ENCODE measurements at regions not wholly inside any gene's neighbourhood (a gene's known extent, or its start where the extent isn't known, plus 50 kb on each side); places are given as distances from the start of the nearest gene placed in this dataset.

DNA sequence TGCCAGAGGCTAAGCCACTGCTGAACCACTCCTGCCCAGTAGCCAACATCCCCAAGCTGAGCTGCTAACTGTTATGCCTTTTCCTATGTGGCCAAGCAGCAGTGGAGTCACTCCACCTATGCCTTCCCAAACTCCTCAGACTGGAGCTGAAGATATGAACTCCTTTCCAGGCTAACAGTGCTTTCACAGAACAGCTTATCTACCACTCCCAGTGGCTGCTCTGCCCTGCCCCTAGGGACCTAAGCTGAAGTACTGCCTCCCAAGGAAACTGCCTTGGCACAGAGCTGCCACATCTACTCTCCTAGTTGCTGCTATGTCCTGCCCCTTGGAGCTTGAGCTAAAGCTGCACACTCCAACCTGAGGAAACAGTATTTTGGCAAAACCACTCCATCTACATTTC lies 275.9 kb downstream of the RBM43 start:
- H4K20me1 ChIP-seq (replicated peaks; ENCODE audit: control insufficient read depth, extremely low read depth, insufficient read depth, low read length): no peaks in the 10 kb centered on the region
- intact Hi-C loops (cut with micrococcal nuclease) (no loop called here), dilution Hi-C loops (cut with MboI; ENCODE audit: extremely low pct_ligation_motif_present, low sequenced_read_pairs) (no loop called here)
- no peak overlapping the region for H3K9ac ChIP-seq (replicated peaks; ENCODE audit: extremely low read depth, insufficient read depth, low read length)
- DNase-seq (ENCODE audit: low read depth, low spot score) (no peak), FAIRE-seq (no peak)
- no peaks in the 10 kb centered on the region for H3K4me1 ChIP-seq (ENCODE audit: control insufficient read depth, extremely low read depth, insufficient read depth, low read length)
- no peaks in the 10 kb centered on the region for H3K36me3 ChIP-seq (ENCODE audit: control insufficient read depth in 2 of 2, extremely low read depth in 1 of 2, insufficient read depth in 2 of 2, low read length in 2 of 2)
- no TSS peak for BruUV-seq (replicated peaks)
- H3K9me3 ChIP-seq (replicated peaks; ENCODE audit: control insufficient read depth, insufficient read depth, low read length): no peaks in the 10 kb centered on the region
- no peak overlapping the region for H2AFZ ChIP-seq (ENCODE audit: low read depth, low read length)
- POLR2A ChIA-PET: no interaction called here
- no peaks in the 10 kb centered on the region for H3K79me2 ChIP-seq (ENCODE audit: control insufficient read depth, insufficient read depth, low read length)
- CTCF ChIA-PET: interaction anchor here (0.7 kb wide), 1 partner anchor 11 kb away, joined by 3 read pairs; no protein-coding TSS in a partner anchor
- no peak overlapping the region for H3K4me3 ChIP-seq (replicated peaks in 1 of 3; ENCODE audit: insufficient read depth in 1 of 3, low read depth in 1 of 3, low read length in 3 of 3)
- no peaks in the 10 kb centered on the region for H3K9me1 ChIP-seq (replicated peaks; ENCODE audit: control insufficient read depth, extremely low read depth, insufficient read depth, low read length)
- H3K27me3 ChIP-seq (ENCODE audit: control insufficient read depth in 2 of 2, insufficient read depth in 2 of 2, low read length in 2 of 2): no peaks in the 10 kb centered on the region
- no peak for TF ChIP-seq POLR2A (IDR thresholded peaks at IDR 0.05; ENCODE audit: low read depth, low read length)
- TF ChIP-seq FOS (IDR thresholded peaks at IDR 0.05; ENCODE audit: borderline replicate concordance, insufficient read depth, low read length): no peak
- no peak for TF ChIP-seq GATA2 (IDR thresholded peaks at IDR 0.05; ENCODE audit: insufficient read depth, insufficient read length, low read depth, low read length)
- no peak for TF ChIP-seq JUN (IDR thresholded peaks at IDR 0.05; ENCODE audit: borderline replicate concordance, insufficient read depth, insufficient read length, low read depth)
- TF ChIP-seq EZH2 (IDR thresholded peaks at IDR 0.05; ENCODE audit: borderline replicate concordance, low read depth, low read length, severe bottlenecking): no peak
- TF ChIP-seq MYC (IDR thresholded peaks at IDR 0.05; ENCODE audit: low read depth, low read length): no peak
- TF ChIP-seq, protein P1, sequence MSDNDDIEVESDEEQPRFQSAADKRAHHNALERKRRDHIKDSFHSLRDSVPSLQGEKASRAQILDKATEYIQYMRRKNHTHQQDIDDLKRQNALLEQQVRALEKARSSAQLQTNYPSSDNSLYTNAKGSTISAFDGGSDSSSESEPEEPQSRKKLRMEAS (IDR thresholded peaks at IDR 0.05; ENCODE audit: insufficient read depth, insufficient read length): no peak
- no peak for TF ChIP-seq POLR2AphosphoS5 (IDR thresholded peaks at IDR 0.05; ENCODE audit: insufficient read depth, low read depth, low read length)
- TF ChIP-seq, protein P2, sequence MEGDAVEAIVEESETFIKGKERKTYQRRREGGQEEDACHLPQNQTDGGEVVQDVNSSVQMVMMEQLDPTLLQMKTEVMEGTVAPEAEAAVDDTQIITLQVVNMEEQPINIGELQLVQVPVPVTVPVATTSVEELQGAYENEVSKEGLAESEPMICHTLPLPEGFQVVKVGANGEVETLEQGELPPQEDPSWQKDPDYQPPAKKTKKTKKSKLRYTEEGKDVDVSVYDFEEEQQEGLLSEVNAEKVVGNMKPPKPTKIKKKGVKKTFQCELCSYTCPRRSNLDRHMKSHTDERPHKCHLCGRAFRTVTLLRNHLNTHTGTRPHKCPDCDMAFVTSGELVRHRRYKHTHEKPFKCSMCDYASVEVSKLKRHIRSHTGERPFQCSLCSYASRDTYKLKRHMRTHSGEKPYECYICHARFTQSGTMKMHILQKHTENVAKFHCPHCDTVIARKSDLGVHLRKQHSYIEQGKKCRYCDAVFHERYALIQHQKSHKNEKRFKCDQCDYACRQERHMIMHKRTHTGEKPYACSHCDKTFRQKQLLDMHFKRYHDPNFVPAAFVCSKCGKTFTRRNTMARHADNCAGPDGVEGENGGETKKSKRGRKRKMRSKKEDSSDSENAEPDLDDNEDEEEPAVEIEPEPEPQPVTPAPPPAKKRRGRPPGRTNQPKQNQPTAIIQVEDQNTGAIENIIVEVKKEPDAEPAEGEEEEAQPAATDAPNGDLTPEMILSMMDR (IDR thresholded peaks at IDR 0.05; ENCODE audit: extremely low read depth in 1 of 2, insufficient read depth in 1 of 2, low read depth in 1 of 2, low read length in 2 of 2): no peak
- H3K4me2 ChIP-seq (ENCODE audit: insufficient read depth, low read length): no peak overlapping the region
- H3K27ac ChIP-seq (ENCODE audit: insufficient read depth, low read depth, low read length): no peak overlapping the region

Measured in endothelial cell of umbilical vein (primary cell).